SU-DHL-6 (cell line): ENCODE measurements at regions not wholly inside any gene's neighbourhood (a gene's known extent, or its start where the extent isn't known, plus 50 kb on each side); places are given as distances from the start of the nearest gene placed in this dataset.

Source experiments
- H2AFZ ChIP-seq: fragments of 200-600 bp; sonication (generic); 2 replicates; pipeline ENCODE4 v1.6.1; 2014; ENCODE audit warnings: low read depth, mild to moderate bottlenecking, moderate library complexity, mixed read lengths, antibody characterized with exemption, low read length; ENCODE audit not compliant: severe bottlenecking
- H3F3A ChIP-seq: fragments of 200-600 bp; shearing (Covaris generic); 2 replicates; pipeline ENCODE4 v1.6.0; 2016; ENCODE audit warnings: antibody characterized with exemption, mild to moderate bottlenecking; ENCODE audit not compliant: insufficient read depth
- H3K27ac ChIP-seq: fragments of 200-600 bp; sonication (generic); 2 replicates; pipeline ENCODE4 v1.5.1; 2016; ENCODE audit warnings: low read depth, mild to moderate bottlenecking, low read length, moderate library complexity, mixed read lengths
- H3K27me3 ChIP-seq: fragments of 200-600 bp; sonication (generic), shearing (Covaris generic); 2 replicates; pipeline ENCODE4 v1.6.0; 2014; ENCODE audit warnings: mild to moderate bottlenecking, low read length
- H3K36me3 ChIP-seq: fragments of 200-600 bp; sonication (generic); 2 replicates; pipeline ENCODE4 v1.6.1; 2014; ENCODE audit warnings: mild to moderate bottlenecking, low read length, mixed read lengths
- H3K4me2 ChIP-seq: fragments of 300-600, 200-600 bp; shearing (Covaris generic), sonication (generic); 2 replicates; pipeline ENCODE4 v1.6.0; 2014; ENCODE audit warnings: low read length, low read depth, mild to moderate bottlenecking; ENCODE audit not compliant: poor library complexity, severe bottlenecking
- H3K4me3 ChIP-seq: fragments of 200-600 bp; sonication (generic); 2 replicates; pipeline ENCODE4 v1.5.1; 2014; ENCODE audit warnings: antibody characterized with exemption, low read length, mild to moderate bottlenecking, mixed read lengths; ENCODE audit not compliant: insufficient read depth, poor library complexity, severe bottlenecking
- H3K79me2 ChIP-seq: fragments of 200-600 bp; sonication (generic); 2 replicates; pipeline ENCODE4 v1.6.1; 2014; ENCODE audit warnings: mild to moderate bottlenecking, low read length, moderate library complexity; ENCODE audit not compliant: insufficient read depth
- H3K9ac ChIP-seq: fragments of 200-600 bp; sonication (generic); 2 replicates; pipeline ENCODE4 v1.7.0; 2014; ENCODE audit warnings: mild to moderate bottlenecking, low read length
- H3K9me2 ChIP-seq: fragments of 200-600 bp; sonication (generic); replicated peaks from 2 replicates; pipeline ENCODE4 v1.6.1; 2014; ENCODE audit warnings: low read length; ENCODE audit not compliant: insufficient read depth
- H3K9me3 ChIP-seq: fragments of 200-600 bp; sonication (generic); 2 replicates; pipeline ENCODE4 v1.6.1; 2014; ENCODE audit warnings: low read length, mixed read lengths; ENCODE audit not compliant: insufficient read depth
- H4K20me1 ChIP-seq: fragments of 200-600 bp; sonication (generic); 2 replicates; pipeline ENCODE4 v1.6.1; 2014; ENCODE audit warnings: low read depth, mild to moderate bottlenecking, antibody characterized with exemption, low read length, moderate library complexity, mixed read lengths
- EZH2phosphoT487 ChIP-seq: fragments of 200-600 bp; sonication (generic), shearing (Covaris generic); conservative IDR thresholded peaks from 2 replicates; pipeline ENCODE4 v1.6.1; 2018; ENCODE audit warnings: mild to moderate bottlenecking, antibody characterized with exemption, low read length, moderate library complexity, mixed read lengths
- TF ChIP-seq, protein P1 (sequence below): fragments of 200-600 bp; sonication (generic); IDR thresholded peaks from one replicate; pipeline ENCODE4 v1.5.1; 2017; ENCODE audit warnings: antibody characterized with exemption, mild to moderate bottlenecking, low read length, moderate library complexity; ENCODE audit not compliant: insufficient read depth, poor library complexity, severe bottlenecking

DNA sequence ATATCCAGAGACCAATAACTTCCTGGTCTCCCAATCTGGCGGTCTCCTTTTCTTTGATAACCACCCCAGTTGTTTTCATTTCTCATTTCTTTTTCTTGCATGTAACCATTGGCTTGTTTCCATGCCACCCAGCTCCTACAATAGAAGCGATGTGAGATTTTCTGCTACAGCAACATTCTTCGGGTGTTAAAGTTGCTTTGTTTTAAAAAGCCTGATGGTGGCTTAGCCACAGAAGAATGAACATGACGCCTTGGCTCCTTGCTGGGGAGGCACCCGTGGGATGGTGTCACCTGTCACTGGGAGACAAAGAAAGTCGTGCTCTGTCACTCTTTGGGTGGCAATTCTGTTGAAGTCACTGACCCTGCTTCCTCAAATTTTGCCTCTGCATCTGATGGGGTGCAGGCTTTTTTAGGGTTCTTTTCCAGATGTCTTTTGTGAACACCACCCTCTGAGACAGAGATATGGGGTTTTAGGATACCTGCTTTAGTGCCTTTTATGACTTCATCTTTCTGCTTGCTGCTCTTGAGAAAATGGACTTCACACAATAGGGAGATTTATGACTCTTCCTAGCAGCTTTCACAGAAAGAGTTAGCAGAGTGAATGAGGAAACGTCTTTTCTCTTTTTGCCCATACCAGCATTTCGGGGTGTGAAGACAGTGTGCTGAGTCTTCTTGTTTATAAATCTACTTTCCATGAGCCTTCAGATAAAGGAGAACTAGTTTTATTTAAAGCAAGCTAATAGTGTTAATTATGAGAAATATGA lies 265.3 kb upstream of the TBX3 start:
- Histone ChIP-seq H3K79me2 (no peaks in the 10 kb centered on the region), H3K36me3 (no peaks in the 10 kb centered on the region), H3K4me3 (no peak overlapping the region), H3K9me3 (no peaks in the 10 kb centered on the region), H3K27me3 (no peaks in the 10 kb centered on the region), H3K9ac (no peak overlapping the region), H3F3A (no peaks in the 10 kb centered on the region), H3K4me2 (no peak overlapping the region), H3K27ac (no peak overlapping the region), H4K20me1 (no peaks in the 10 kb centered on the region), H2AFZ (no peak overlapping the region), H3K9me2 (no peaks in the 10 kb centered on the region; the same call in 1 of the 2 replicates)
- TF ChIP-seq EZH2phosphoT487, result no peak
- TF ChIP-seq, protein P1, sequence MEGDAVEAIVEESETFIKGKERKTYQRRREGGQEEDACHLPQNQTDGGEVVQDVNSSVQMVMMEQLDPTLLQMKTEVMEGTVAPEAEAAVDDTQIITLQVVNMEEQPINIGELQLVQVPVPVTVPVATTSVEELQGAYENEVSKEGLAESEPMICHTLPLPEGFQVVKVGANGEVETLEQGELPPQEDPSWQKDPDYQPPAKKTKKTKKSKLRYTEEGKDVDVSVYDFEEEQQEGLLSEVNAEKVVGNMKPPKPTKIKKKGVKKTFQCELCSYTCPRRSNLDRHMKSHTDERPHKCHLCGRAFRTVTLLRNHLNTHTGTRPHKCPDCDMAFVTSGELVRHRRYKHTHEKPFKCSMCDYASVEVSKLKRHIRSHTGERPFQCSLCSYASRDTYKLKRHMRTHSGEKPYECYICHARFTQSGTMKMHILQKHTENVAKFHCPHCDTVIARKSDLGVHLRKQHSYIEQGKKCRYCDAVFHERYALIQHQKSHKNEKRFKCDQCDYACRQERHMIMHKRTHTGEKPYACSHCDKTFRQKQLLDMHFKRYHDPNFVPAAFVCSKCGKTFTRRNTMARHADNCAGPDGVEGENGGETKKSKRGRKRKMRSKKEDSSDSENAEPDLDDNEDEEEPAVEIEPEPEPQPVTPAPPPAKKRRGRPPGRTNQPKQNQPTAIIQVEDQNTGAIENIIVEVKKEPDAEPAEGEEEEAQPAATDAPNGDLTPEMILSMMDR, result no peak

DNA sequence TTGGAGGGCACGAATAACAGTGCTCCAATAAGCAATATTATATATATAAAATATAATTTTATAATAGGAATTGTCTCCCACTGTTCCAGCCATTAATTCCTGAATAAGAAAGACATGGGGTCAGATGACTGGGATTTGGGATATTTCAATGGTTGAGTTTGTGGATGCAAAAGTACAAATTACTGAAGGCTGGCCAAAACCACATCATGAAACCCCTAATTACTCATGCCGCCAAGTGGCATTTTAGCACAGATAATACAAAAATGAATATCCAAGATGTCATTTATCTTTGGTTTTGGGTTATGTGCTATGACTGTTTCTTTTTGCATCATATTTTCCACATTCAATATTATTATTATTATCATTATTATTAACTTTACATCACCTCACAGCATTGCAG lies 261.4 kb upstream of the TBX3 start:
- Histone ChIP-seq H3K36me3 (no peaks in the 10 kb centered on the region), H3K4me3 (no peak overlapping the region), H3K27me3 (no peaks in the 10 kb centered on the region), H3K27ac (no peak overlapping the region), H3K9ac (no peak overlapping the region), H3K9me2 (no peaks in the 10 kb centered on the region), H2AFZ (no peak overlapping the region), H3F3A (no peaks in the 10 kb centered on the region), H3K79me2 (no peaks in the 10 kb centered on the region), H3K4me2 (no peak overlapping the region), H4K20me1 (no peaks in the 10 kb centered on the region), H3K9me3 (no peaks in the 10 kb centered on the region)
- TF ChIP-seq, protein P1, result no peak
- no peak for TF ChIP-seq EZH2phosphoT487

DNA sequence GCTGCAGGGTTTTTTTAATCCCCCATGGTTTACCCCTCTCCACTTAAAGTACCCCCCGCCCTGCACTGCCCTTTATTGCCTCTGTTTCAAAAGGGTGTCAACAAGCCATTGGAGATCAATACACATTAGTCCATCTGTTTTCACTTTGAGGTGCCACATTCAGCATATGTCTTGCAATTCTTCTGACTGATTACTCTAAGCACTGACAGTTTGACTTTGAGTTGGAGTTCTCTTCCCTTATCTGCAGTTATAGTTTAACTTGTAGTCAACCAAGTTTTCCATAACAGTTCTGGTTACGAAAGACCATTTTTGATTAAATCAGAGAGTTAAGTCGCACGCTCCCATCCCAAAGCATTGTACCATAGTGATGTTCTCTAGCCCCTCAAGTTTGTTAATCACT lies 260.8 kb upstream of the TBX3 start:
- TF ChIP-seq, protein P1, result no peak
- TF ChIP-seq EZH2phosphoT487, result no peak
- H3K9me2 ChIP-seq, result no peaks in the 10 kb centered on the region
- H3K4me3 ChIP-seq, result no peak overlapping the region
- H3K9me3 ChIP-seq, result no peaks in the 10 kb centered on the region
- H3K4me2 ChIP-seq, result no peak overlapping the region
- H3F3A ChIP-seq, result no peaks in the 10 kb centered on the region
- H3K27ac ChIP-seq, result no peak overlapping the region
- no peak overlapping the region for H2AFZ ChIP-seq
- H4K20me1 ChIP-seq, result no peaks in the 10 kb centered on the region
- no peaks in the 10 kb centered on the region for H3K36me3 ChIP-seq
- H3K9ac ChIP-seq, result no peak overlapping the region
- no peaks in the 10 kb centered on the region for H3K27me3 ChIP-seq
- no peaks in the 10 kb centered on the region for H3K79me2 ChIP-seq
